GM10248 (cell line): ENCODE measurements at regions not wholly inside any gene's neighbourhood (a gene's known extent, or its start where the extent isn't known, plus 50 kb on each side); places are given as distances from the start of the nearest gene placed in this dataset.

ENCODE experiments used
- CTCF ChIA-PET: fragments of 300-600 bp; sonication (Branson Sonifier 250); formaldehyde crosslinking; extraction: SDS; loops from one replicate; lab custom pipeline; 2021; ENCODE audit warnings: antibody characterized with exemption; lab: Yijun Ruan, JAX
- POLR2A ChIA-PET: fragments of 350-650 bp; sonication (Branson Sonifier 250); formaldehyde crosslinking; extraction: SDS; loops from one replicate; lab custom pipeline; 2020; ENCODE audit warnings: antibody characterized with exemption; lab: Yijun Ruan, JAX
- DNase-seq: peaks from one replicate; pipeline ENCODE4 v3.0.0; 2012; ENCODE audit errors: extremely low spot score
- TF ChIP-seq, protein P1 (sequence below): IDR thresholded peaks from 2 replicates; pipeline ENCODE4 v1.5.1; 2012; ENCODE audit warnings: mild to moderate bottlenecking, low read depth; ENCODE audit errors: extremely low read depth, missing control alignments, control extremely low read depth

DNA sequence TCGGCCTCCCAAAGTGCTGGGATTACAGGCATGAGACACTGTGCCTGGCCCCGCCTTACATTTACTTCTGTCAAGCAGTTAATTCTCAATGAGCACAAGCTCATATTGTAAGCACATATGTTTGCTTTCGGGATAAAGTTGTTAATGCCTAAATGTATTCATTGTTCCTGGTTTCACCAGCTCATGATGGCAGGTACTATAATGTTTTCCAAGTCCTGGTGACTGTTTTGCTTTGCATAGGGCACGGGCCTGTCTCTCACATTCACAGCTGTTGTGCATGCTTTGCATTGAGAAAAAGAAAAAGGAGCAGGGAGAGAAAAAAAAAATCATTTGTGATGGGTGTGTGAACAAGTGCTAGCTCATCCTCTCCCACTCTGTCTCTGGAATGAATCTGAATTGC lies 661.2 kb upstream of the TENM3 start:
- no peak for DNase-seq
- TF ChIP-seq, protein P1, sequence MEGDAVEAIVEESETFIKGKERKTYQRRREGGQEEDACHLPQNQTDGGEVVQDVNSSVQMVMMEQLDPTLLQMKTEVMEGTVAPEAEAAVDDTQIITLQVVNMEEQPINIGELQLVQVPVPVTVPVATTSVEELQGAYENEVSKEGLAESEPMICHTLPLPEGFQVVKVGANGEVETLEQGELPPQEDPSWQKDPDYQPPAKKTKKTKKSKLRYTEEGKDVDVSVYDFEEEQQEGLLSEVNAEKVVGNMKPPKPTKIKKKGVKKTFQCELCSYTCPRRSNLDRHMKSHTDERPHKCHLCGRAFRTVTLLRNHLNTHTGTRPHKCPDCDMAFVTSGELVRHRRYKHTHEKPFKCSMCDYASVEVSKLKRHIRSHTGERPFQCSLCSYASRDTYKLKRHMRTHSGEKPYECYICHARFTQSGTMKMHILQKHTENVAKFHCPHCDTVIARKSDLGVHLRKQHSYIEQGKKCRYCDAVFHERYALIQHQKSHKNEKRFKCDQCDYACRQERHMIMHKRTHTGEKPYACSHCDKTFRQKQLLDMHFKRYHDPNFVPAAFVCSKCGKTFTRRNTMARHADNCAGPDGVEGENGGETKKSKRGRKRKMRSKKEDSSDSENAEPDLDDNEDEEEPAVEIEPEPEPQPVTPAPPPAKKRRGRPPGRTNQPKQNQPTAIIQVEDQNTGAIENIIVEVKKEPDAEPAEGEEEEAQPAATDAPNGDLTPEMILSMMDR, result no peak
- POLR2A ChIA-PET, result no interaction called here
- CTCF ChIA-PET, result interaction anchor here (1.7 kb wide), 1 partner anchor 11 kb away, joined by 3 read pairs; no protein-coding TSS in a partner anchor

DNA sequence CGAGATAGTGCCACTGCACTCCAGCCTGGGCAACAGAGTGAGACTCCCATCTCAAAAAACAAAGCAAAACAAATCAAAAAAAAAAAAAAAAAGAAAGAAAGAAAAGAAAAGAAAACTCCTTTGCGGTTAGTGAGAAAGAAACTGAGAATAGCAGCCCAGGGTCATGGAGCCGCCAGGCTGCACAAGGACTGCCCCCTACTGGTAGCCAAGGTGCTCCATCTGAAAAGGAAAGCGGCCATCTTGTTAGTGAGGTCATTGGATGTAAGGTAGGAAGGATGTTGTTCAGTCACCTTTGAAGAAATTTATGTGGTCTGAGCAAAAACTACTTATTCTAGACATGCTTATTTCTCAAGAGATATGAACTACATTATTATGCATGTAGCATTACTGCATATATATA lies 660.6 kb upstream of the TENM3 start:
- no peak for DNase-seq
- TF ChIP-seq, protein P1, result no peak
- ChIA-PET CTCF (no interaction called here), POLR2A (no interaction called here)

DNA sequence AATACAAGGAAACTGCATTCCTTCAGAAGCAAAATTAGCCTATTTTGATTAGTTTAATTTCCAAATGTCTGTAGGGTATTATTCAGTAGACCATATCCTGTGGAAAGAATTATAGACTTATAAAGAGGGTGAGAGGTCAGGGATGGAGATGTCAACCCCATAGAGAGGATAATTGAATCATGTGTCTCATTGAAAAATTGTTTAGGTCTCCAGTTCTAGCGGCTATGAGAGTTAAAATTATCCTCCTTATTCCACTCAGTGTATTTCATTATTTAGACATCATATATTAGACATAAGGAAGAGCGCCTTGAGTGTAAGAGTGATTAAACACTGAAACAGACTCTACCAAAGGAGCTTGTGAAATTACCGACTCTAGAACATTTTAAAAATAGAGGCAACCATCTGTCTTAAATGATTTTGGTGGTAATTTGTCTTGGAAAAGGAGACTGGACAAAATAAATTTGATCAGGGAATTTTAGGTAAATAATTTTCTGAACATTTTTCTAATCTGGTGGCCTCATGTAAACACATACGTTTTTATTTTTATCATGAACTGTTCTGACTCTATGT lies 654.4 kb upstream of the TENM3 start:
- POLR2A ChIA-PET, result no interaction called here
- CTCF ChIA-PET, result interaction anchor here (1.2 kb wide), 1 partner anchor 22 kb away, joined by 4 read pairs; no protein-coding TSS in a partner anchor
- TF ChIP-seq, protein P1, result no peak
- DNase-seq, result no peak

DNA sequence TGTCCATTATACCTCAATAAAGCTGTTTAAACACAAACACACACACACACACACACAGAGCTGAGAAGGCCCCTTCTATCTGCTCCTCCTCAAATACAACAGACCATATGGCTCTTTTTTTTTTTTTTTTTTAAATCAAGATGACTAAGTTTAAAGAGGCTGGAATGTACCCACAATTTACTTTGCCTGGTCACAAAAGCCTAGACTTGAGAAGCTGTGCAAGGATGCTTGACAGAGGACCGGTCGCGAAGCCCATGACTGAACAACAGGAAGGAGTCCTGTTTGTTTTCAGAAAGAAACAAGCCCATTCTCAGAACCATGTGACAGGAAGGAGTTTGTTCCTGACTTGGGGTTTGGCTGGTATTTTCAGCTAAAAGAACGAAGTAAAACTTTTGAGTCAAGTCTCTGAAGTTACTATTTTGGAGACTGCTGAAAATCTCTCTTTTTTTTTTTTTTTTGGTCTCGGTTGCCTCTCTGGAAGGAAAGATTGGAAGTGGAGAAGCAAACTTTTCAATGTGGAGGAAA lies 650.9 kb upstream of the TENM3 start:
- ChIA-PET CTCF (interaction anchor here (1.3 kb wide), 1 partner anchor 11 kb away, joined by 3 read pairs; no protein-coding TSS in a partner anchor), POLR2A (no interaction called here)

DNA sequence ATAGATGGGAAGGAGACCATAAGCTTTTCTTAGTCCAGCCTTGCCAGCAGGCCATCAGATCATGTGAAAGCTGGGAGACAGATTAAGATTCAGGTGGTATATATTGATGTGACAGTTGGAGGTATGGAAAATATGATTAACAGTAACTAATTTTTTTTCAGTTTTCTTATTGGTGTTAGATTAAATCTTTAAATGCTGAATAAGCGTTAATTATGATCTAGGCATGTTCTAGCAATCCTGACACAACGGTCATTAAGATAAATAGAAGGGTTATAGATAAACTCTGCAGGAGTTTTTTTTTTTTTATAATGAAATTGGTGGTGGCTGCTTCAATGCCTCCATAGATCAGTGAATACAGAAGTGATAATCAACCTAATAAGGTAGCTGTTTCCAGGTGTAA lies 649.5 kb upstream of the TENM3 start:
- DNase-seq, result no peak
- ChIA-PET CTCF (interaction anchor here (0.5 to 1.4 kb wide), 4 partner anchors 12 to 83 kb away, joined by 3 read pairs; no protein-coding TSS in a partner anchor), POLR2A (no interaction called here)
- TF ChIP-seq, protein P1, result no peak

More for the DNA sequence above, 650.9 kb upstream of the TENM3 start:
- TF ChIP-seq, protein P1, result no peak
- DNase-seq, result no peak

DNA sequence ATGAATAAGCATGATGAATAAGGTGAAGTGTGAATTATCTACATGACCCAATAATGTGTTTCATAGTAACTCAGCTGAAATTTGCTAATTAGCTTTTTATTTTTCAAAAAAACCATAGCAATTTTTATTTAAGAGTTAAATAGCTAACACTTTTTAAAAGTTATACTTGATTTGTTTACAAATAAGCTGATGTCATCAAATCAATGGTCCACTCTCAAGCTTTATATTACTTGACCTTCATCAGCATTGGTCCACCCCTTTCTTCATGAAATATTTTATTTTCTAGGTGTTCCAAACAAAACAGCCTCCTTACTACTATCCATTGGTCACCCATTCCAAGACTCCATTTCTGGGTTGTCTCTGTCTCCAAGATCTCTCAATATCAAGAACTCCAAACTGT lies 649.0 kb upstream of the TENM3 start:
- ChIA-PET CTCF (interaction anchor here (1.1 to 1.4 kb wide), 2 partner anchors 19 to 30 kb away, joined by 3 read pairs; no protein-coding TSS in a partner anchor), POLR2A (no interaction called here)
- TF ChIP-seq, protein P1, result no peak
- DNase-seq, result no peak
